GM21367 (cell line): ENCODE measurements at regions not wholly inside any gene's neighbourhood (a gene's known extent, or its start where the extent isn't known, plus 50 kb on each side); places are given as distances from the start of the nearest gene placed in this dataset.

Experiments used
- ATAC-seq: cut with Tn5 transposase; IDR thresholded peaks from one replicate; pipeline ENCODE4 v1.9.1; 2021; ENCODE audit not compliant: unreplicated experiment

- no peak for ATAC-seq
Measured at GRCh38 chr5:52497133-52497693, 290.5 kb upstream of the ITGA1 start.

GRCh38 chr5:52498607-52499006, 289.1 kb upstream of the ITGA1 start:
- ATAC-seq: no peak

- no peak for ATAC-seq
Measured at GRCh38 chr5:52502460-52502999, 285.2 kb upstream of the ITGA1 start.

GRCh38 chr5:52504584-52505240, 283.0 kb upstream of the ITGA1 start:
- no peak for ATAC-seq

- no peak for ATAC-seq
Measured at GRCh38 chr5:52517667-52518066, 270.0 kb upstream of the ITGA1 start.

- no peak for ATAC-seq
Measured at GRCh38 chr5:52520171-52520570, 267.5 kb upstream of the ITGA1 start.

- no peak for ATAC-seq
Measured at GRCh38 chr5:52521236-52521635, 266.5 kb upstream of the ITGA1 start.

- no peak for ATAC-seq
Measured at GRCh38 chr5:52523701-52524100, 264.0 kb upstream of the ITGA1 start.

GRCh38 chr5:52531105-52531504, 256.6 kb upstream of the ITGA1 start:
- ATAC-seq: no peak

GRCh38 chr5:52543594-52543993, 244.1 kb upstream of the ITGA1 start:
- ATAC-seq: no peak

- no peak for ATAC-seq
Measured at GRCh38 chr5:52544738-52545137, 243.0 kb upstream of the ITGA1 start.

GRCh38 chr5:52554293-52554692, 233.4 kb upstream of the ITGA1 start:
- ATAC-seq: no peak

- no peak for ATAC-seq
Measured at GRCh38 chr5:52560366-52560765, 227.3 kb upstream of the ITGA1 start.

- ATAC-seq: no peak
Measured at GRCh38 chr5:52562473-52562872, 225.2 kb upstream of the ITGA1 start.

GRCh38 chr5:52564587-52564986, 223.1 kb upstream of the ITGA1 start:
- no peak for ATAC-seq

GRCh38 chr5:52577546-52577945, 210.2 kb upstream of the ITGA1 start:
- no peak for ATAC-seq

- ATAC-seq: no peak
Measured at GRCh38 chr5:52579391-52579790, 208.3 kb upstream of the ITGA1 start.

GRCh38 chr5:52580921-52581320, 206.8 kb upstream of the ITGA1 start:
- ATAC-seq: no peak

- no peak for ATAC-seq
Measured at GRCh38 chr5:52582313-52582712, 205.4 kb upstream of the ITGA1 start.

GRCh38 chr5:52587131-52587530, 200.6 kb upstream of the ITGA1 start:
- no peak for ATAC-seq

- ATAC-seq: no peak
Measured at GRCh38 chr5:52597625-52598024, 190.1 kb upstream of the ITGA1 start.

GRCh38 chr5:52598968-52599367, 188.7 kb upstream of the ITGA1 start:
- ATAC-seq: no peak
